Parathyroid adenoma (tissue), 2 donors: ENCODE measurements at regions not wholly inside any gene's neighbourhood (a gene's known extent, or its start where the extent isn't known, plus 50 kb on each side); places are given as distances from the start of the nearest gene placed in this dataset.

Experiments
- H2AFZ ChIP-seq: fragments of 300-600 bp; sonication (generic); one replicate; pipeline ENCODE4 v1.7.0; 2017; ENCODE audit warnings: antibody characterized with exemption, mild to moderate bottlenecking
- H3K27ac ChIP-seq: fragments of 300-600 bp; sonication (generic); one replicate; pipeline ENCODE4 v1.7.0; 2017
- H3K27me3 ChIP-seq: fragments of 300-600 bp; sonication (generic); one replicate; pipeline ENCODE4 v1.7.0; 2017; ENCODE audit warnings: low read length; ENCODE audit not compliant: control insufficient read depth, insufficient read depth
- H3K36me3 ChIP-seq: fragments of 300-600 bp; sonication (generic); one replicate; pipeline ENCODE4 v1.7.0; 2017; ENCODE audit warnings: low read length; ENCODE audit not compliant: control insufficient read depth, insufficient read depth
- H3K4me1 ChIP-seq: fragments of 300-600 bp; sonication (generic); one replicate; pipeline ENCODE4 v1.7.0; 2017; ENCODE audit warnings: control low read depth
- H3K4me2 ChIP-seq: fragments of 300-600 bp; sonication (generic); one replicate; pipeline ENCODE4 v1.7.0; 2017; ENCODE audit warnings: low read length
- H3K4me3 ChIP-seq: fragments of 300-600 bp; sonication (generic); one replicate; pipeline ENCODE4 v1.7.0; 2017; ENCODE audit warnings: low read depth, low read length
- H3K79me2 ChIP-seq: fragments of 300-600 bp; sonication (generic); one replicate; pipeline ENCODE4 v1.7.0; 2017; ENCODE audit warnings: control low read depth
- H3K9ac ChIP-seq: fragments of 300-600 bp; sonication (generic); one replicate; pipeline ENCODE4 v1.7.0; 2017; ENCODE audit warnings: mild to moderate bottlenecking
- H3K9me3 ChIP-seq: fragments of 300-600 bp; sonication (generic); one replicate; pipeline ENCODE4 v1.7.0; 2017; ENCODE audit warnings: low read length; ENCODE audit not compliant: control insufficient read depth
- TF ChIP-seq, protein P1 (sequence below): fragments of 300-600 bp; sonication (generic); IDR thresholded peaks from one replicate; pipeline ENCODE4 v1.7.0; 2017; ENCODE audit warnings: antibody characterized with exemption, mild to moderate bottlenecking
- donor health status: primary hyperparathyroidism.

DNA sequence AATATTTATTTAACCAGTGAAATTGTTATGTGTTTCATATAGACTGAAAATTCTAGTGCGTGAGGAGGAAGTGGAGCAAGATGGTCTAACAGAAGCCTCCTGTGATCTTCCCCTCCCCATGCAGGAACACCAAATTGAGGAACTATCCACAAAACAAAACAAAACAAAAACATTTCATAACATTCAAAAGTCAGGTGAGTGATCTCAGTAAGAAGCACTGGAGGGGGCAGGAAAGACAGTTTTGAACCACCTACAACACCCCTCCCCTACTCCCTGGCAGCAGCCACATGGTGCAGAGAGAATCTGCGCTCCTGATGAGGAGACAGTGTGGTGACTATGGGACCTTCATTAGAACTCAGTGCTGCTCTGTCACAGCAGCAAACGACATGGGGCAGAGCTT lies 221.9 kb upstream of the SEMA3C start:
- Histone ChIP-seq H2AFZ (no peak overlapping the region), H3K4me1 (no peaks in the 10 kb centered on the region), H3K79me2 (no peaks in the 10 kb centered on the region), H3K9me3 (no peaks in the 10 kb centered on the region), H3K27me3 (no peaks in the 10 kb centered on the region), H3K36me3 (no peaks in the 10 kb centered on the region), H3K9ac (no peak overlapping the region), H3K4me3 (no peak overlapping the region), H3K27ac (no peak overlapping the region), H3K4me2 (no peak overlapping the region)
- TF ChIP-seq, protein P1, sequence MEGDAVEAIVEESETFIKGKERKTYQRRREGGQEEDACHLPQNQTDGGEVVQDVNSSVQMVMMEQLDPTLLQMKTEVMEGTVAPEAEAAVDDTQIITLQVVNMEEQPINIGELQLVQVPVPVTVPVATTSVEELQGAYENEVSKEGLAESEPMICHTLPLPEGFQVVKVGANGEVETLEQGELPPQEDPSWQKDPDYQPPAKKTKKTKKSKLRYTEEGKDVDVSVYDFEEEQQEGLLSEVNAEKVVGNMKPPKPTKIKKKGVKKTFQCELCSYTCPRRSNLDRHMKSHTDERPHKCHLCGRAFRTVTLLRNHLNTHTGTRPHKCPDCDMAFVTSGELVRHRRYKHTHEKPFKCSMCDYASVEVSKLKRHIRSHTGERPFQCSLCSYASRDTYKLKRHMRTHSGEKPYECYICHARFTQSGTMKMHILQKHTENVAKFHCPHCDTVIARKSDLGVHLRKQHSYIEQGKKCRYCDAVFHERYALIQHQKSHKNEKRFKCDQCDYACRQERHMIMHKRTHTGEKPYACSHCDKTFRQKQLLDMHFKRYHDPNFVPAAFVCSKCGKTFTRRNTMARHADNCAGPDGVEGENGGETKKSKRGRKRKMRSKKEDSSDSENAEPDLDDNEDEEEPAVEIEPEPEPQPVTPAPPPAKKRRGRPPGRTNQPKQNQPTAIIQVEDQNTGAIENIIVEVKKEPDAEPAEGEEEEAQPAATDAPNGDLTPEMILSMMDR = no peak

DNA sequence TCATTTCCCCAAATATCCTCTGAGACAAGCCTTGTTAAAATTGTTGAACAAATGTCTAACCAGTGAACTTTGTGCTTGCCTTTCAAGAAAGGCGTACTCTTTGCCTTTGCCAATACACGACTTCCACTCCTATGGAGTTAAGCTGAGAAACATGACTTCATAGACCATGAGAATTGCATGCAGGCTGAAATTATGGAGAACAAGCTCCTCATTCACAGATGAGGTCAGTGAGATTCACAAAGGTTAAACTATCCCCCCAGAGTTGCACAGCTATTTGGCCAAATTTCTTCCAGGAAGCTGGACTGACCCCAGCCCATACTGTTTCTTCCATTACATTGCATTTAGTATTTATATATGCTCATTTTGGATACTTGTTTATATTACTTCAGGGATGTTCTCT lies 221.4 kb upstream of the SEMA3C start:
- Histone ChIP-seq H3K36me3 (no peaks in the 10 kb centered on the region), H3K4me3 (no peak overlapping the region), H2AFZ (no peak overlapping the region), H3K79me2 (no peaks in the 10 kb centered on the region), H3K27ac (no peak overlapping the region), H3K4me2 (no peak overlapping the region), H3K9ac (no peak overlapping the region), H3K27me3 (no peaks in the 10 kb centered on the region), H3K4me1 (no peaks in the 10 kb centered on the region), H3K9me3 (no peaks in the 10 kb centered on the region)
- TF ChIP-seq, protein P1 = no peak

DNA sequence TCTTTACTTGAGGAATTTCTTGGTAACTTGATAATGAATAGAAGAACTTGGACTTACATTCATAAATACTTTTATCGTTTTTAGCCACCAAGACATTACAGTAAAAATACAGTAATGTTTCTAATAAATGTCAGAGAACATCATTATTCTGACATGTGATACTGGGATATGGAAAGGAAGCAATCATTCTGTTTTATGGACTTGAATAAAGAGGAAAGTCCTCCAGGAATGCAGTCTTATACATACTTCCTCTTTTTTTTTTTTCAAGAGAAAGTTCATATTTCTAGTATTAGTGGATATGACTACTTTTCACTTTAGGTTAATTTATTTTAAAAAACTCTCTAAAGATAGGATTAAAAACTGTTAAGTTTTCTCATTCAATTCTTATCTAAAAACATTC lies 220.0 kb upstream of the SEMA3C start:
- Histone ChIP-seq H3K36me3 (no peaks in the 10 kb centered on the region), H2AFZ (no peak overlapping the region), H3K9ac (no peak overlapping the region), H3K4me1 (no peaks in the 10 kb centered on the region), H3K9me3 (no peaks in the 10 kb centered on the region), H3K4me3 (no peak overlapping the region), H3K79me2 (no peaks in the 10 kb centered on the region), H3K27me3 (no peaks in the 10 kb centered on the region), H3K27ac (no peak overlapping the region), H3K4me2 (no peak overlapping the region)
- TF ChIP-seq, protein P1 = no peak

DNA sequence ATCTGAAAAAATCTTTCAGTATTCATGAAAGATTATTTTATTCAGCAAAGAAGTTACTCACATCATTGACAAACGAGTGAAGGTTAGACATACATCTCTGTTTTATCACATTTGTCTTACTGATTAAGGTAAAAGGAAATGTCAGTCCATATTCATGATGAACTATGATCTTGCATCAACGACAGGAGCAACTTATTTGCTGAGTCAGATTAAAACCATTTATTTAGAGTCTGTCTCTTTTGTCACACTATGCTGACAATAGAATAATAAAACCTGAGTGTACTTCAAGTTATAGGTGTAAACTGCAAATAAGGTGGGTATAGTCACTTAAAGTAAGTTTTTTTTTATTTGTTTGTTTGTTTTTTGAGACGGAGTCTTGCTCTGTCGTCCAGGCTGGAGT lies 216.5 kb upstream of the SEMA3C start:
- no peaks in the 10 kb centered on the region for H3K9me3 ChIP-seq
- no peaks in the 10 kb centered on the region for H3K79me2 ChIP-seq
- H3K27ac ChIP-seq = no peak overlapping the region
- TF ChIP-seq, protein P1 = no peak
- no peak overlapping the region for H2AFZ ChIP-seq
- no peak overlapping the region for H3K4me2 ChIP-seq
- H3K4me3 ChIP-seq = no peak overlapping the region
- H3K9ac ChIP-seq = no peak overlapping the region
- no peaks in the 10 kb centered on the region for H3K36me3 ChIP-seq
- no peaks in the 10 kb centered on the region for H3K27me3 ChIP-seq
- no peaks in the 10 kb centered on the region for H3K4me1 ChIP-seq

DNA sequence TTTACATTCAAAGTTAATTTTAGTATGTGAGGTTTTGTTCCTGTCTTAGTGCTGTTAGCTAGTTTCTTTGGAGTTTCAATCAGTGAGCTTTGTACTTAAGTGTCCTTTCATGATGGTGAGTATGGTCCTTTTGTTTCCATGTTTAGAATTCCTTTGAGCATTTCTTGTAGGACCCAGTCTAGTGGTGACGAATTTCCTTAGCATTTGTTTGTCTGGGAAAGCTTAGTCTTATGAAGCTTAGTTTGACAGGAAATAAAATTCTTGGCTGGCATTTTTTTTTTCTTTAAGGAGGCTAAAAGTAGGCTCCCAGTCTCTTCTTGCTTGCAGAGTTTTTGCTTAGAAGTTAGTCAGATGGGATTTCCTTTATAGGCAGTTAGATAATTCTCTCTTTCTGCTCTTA lies 209.2 kb upstream of the SEMA3C start:
- Histone ChIP-seq H3K79me2 (no peaks in the 10 kb centered on the region), H2AFZ (no peak overlapping the region), H3K4me1 (no peaks in the 10 kb centered on the region), H3K36me3 (no peaks in the 10 kb centered on the region), H3K27me3 (no peaks in the 10 kb centered on the region), H3K27ac (no peak overlapping the region), H3K9ac (no peak overlapping the region), H3K4me2 (no peak overlapping the region), H3K4me3 (no peak overlapping the region), H3K9me3 (no peaks in the 10 kb centered on the region)
- TF ChIP-seq, protein P1 = no peak
